ENCODE measurements at regions not wholly inside any gene's neighbourhood (a gene's known extent, or its start where the extent isn't known, plus 50 kb on each side); places are given as distances from the start of the nearest gene placed in this dataset.

GRCh38 chr7:35424869-35425495 is 171.1 kb upstream of the TBX20 start:
- TF ChIP-seq POLR2AphosphoS5 (IDR thresholded peaks at IDR 0.05; ENCODE audit: low read depth, low read length), result no peak
- no peak for TF ChIP-seq POLR2A (IDR thresholded peaks at IDR 0.05; ENCODE audit: low read depth, low read length)
- TF ChIP-seq TAF1 (IDR thresholded peaks at IDR 0.05; ENCODE audit: borderline replicate concordance, low read depth, low read length), result no peak
